Left lung (tissue), 4 donors: ENCODE measurements at regions not wholly inside any gene's neighbourhood (a gene's known extent, or its start where the extent isn't known, plus 50 kb on each side); places are given as distances from the start of the nearest gene placed in this dataset.
A peak's percentile ranks its signal among the peaks of the same experiment; 100 is the strongest.
"Not testable (repeated sequence)": the region's sequence is repeated elsewhere in the genome, so short reads cannot be mapped to it uniquely, and the experiment has no call there.

Experiments used
- ATAC-seq: fragments of 200-7000 bp; cut with Tn5 transposase; one replicate; pipeline ENCODE4 v1.9.1; 2020; ENCODE audit warnings: moderate library complexity
- DNase-seq, 4 donors: peaks; one replicate each; pipeline ENCODE4 v3.0.0-alpha.2; 2013 to 2020
- H3K27ac ChIP-seq, 2 donors: fragments of 200-600 bp; sonication (generic) in 1 of 2; one replicate each; pipeline versions ENCODE4 v1.5.0 to v1.8.0; 2020 to 2021
- H3K27me3 ChIP-seq, 2 donors: fragments of 200-600 bp; sonication (generic) in 1 of 2; one replicate each; pipeline versions ENCODE4 v1.5.0 to v1.8.0; 2020 to 2021
- H3K36me3 ChIP-seq, 2 donors: fragments of 200-600 bp; sonication (generic) in 1 of 2; one replicate each; pipeline versions ENCODE4 v1.5.0 to v1.8.0; 2020 to 2021
- H3K4me1 ChIP-seq, 2 donors: fragments of 200-600 bp; one replicate each; pipeline ENCODE4 v1.8.0; 2021
- H3K4me3 ChIP-seq, 2 donors: fragments of 200-600 bp; sonication (generic) in 1 of 2; one replicate each; pipeline versions ENCODE4 v1.5.0 to v1.8.0; 2020 to 2021; ENCODE audit warnings: mild to moderate bottlenecking in 1 of 2
- H3K9me3 ChIP-seq, 2 donors: fragments of 200-600 bp; sonication (generic) in 1 of 2; one replicate each; pipeline versions ENCODE4 v1.5.0 to v1.8.0; 2020 to 2021
- intact Hi-C, 2 donors: fragments of 100-400 bp; cut with DNase I; formaldehyde crosslinking; loops; one replicate each; pipeline versions ENCODE4 v1.11.2 to v1.14.2; 2022
- TF ChIP-seq, protein P1 (sequence below), 2 donors: fragments of 200-600 bp; sonication (generic) in 1 of 2; IDR thresholded peaks; one replicate each; pipeline versions ENCODE4 v1.5.0 to v1.8.0; 2021; ENCODE audit warnings: antibody characterized with exemption in 2 of 2
- donor health status: DM: no; HTN: yes; CAD: no.
- donor health status: DM: no; HTN: no; CAD: no.

DNA sequence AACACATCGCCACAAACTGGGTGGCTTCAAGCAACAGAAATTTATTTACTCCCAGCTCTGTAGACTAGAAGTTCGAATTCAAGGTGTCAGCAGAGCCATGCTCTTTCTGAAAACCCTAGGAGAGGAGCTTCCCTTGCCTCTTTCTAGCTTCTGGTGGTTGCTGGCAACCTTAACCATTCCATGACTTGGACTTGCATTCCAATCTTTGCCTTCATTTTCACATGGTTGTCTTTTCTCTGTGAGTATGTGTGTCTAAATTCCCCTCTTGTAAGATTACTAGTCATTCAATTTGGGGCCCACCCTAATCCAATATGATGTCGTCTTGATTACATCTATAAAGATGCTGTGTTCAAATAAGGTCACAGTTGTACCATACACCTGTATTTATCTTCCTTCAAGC, 65.9 kb upstream of the PRKG1 start:
- Histone ChIP-seq H3K36me3 (no peaks in the 10 kb centered on the region), H3K4me3 (no peak overlapping the region), H3K27me3 (no peaks in the 10 kb centered on the region), H3K27ac (no peak overlapping the region), H3K9me3 (no peaks in the 10 kb centered on the region), H3K4me1 (no peaks in the 10 kb centered on the region)
- ATAC-seq (no peak), DNase-seq (no peak)
- intact Hi-C loops = loop anchor here in 1 of 2 donors (10.0 kb wide), 1 partner anchor 1206 kb away; no protein-coding TSS in a partner anchor
- TF ChIP-seq, protein P1, sequence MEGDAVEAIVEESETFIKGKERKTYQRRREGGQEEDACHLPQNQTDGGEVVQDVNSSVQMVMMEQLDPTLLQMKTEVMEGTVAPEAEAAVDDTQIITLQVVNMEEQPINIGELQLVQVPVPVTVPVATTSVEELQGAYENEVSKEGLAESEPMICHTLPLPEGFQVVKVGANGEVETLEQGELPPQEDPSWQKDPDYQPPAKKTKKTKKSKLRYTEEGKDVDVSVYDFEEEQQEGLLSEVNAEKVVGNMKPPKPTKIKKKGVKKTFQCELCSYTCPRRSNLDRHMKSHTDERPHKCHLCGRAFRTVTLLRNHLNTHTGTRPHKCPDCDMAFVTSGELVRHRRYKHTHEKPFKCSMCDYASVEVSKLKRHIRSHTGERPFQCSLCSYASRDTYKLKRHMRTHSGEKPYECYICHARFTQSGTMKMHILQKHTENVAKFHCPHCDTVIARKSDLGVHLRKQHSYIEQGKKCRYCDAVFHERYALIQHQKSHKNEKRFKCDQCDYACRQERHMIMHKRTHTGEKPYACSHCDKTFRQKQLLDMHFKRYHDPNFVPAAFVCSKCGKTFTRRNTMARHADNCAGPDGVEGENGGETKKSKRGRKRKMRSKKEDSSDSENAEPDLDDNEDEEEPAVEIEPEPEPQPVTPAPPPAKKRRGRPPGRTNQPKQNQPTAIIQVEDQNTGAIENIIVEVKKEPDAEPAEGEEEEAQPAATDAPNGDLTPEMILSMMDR (IDR thresholded peaks at IDR 0.05) = no peak

DNA sequence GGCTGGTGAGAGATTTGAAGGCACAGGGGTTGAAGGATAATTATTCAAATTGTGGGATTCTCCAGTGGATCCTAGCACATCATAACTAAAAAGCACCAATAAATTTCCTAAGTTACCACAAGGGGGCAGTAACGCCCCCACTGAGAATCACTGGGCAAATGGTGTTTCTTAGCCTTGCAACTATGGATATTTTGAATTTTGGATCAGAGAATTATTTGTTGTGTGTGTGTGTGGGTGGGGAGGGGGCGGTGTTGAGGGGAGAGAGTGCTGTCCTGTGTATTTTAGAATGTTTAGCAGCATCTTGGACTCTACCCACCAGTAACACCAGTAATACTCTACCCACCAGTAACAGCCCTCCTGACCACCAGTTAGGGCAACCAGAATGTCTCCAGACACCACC, 63.3 kb upstream of the PRKG1 start:
- H3K27ac ChIP-seq = no peak overlapping the region
- H3K4me3 ChIP-seq = no peak overlapping the region
- DNase-seq (peak in 1 of 4 donors; percentile 55), ATAC-seq (peak; percentile 76)
- H3K36me3 ChIP-seq = no peaks in the 10 kb centered on the region
- TF ChIP-seq, protein P1 (IDR thresholded peaks at IDR 0.05) = peak; percentile 49 to 70
- H3K27me3 ChIP-seq = no peaks in the 10 kb centered on the region
- H3K9me3 ChIP-seq = no peaks in the 10 kb centered on the region
- no peaks in the 10 kb centered on the region for H3K4me1 ChIP-seq
- intact Hi-C loops = no loop called here

DNA sequence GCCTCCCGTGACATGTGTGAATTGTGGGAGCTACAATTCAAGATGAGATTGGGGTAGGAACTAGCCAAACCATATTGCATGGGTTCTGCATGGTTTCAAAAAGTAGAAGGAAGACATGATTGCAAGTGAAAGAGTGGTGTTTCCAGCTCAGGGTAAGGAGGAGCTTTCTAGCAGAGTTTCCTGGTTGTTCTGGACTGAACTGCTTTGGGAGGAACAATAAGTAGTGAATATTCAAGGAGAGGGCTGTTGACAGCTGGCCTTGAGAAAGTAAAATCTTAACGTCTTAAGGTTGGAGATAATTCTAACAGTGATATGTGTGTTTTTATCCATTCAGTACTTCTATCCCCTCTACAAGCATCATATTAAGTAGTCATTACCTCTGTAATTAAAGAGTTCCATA, 62.2 kb upstream of the PRKG1 start:
- TF ChIP-seq, protein P1 (IDR thresholded peaks at IDR 0.05) = no peak
- Histone ChIP-seq H3K27ac (no peak overlapping the region), H3K4me1 (no peaks in the 10 kb centered on the region), H3K9me3 (no peaks in the 10 kb centered on the region), H3K4me3 (no peak overlapping the region), H3K27me3 (no peaks in the 10 kb centered on the region), H3K36me3 (no peaks in the 10 kb centered on the region)
- DNase-seq (no peak), ATAC-seq (no peak)
- intact Hi-C loops = no loop called here

DNA sequence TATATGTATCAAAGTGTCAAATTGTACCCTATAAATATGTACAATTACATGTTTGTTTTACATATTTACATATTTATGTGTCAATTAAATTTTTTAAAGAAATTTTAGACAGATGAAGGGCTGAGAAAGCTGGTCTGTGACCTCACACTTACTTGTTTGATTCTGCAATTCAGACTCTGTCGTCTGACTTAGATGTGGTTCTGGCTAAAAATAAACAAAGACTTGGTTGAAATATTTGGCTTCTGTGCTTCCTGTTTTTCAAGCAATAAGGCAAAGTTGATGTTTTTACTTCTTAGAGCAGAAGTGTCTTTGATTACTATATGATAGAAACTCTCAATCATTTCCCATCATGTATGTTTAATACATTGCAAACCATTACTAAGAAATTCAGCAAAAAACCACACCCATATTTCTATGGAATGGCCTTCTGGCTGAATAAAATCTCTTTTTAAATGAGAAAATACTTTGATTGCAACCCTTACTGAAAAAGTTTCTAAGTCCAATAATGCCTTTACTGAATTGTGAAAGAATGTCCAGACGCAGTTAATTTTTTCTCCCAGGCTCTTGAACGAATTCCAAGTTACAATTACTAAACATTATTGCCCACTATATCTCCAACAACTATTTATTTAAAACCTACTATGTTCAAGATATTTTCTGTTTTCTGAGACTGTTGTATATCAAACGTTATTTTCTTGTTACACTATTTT, 59.5 kb upstream of the PRKG1 start:
- intact Hi-C loops = no loop called here
- H3K4me1 ChIP-seq = no peaks in the 10 kb centered on the region
- H3K9me3 ChIP-seq = no peaks in the 10 kb centered on the region
- no peak overlapping the region for H3K4me3 ChIP-seq
- no peaks in the 10 kb centered on the region for H3K36me3 ChIP-seq
- H3K27ac ChIP-seq = peak overlapping the region in 1 of 2 donors; percentile 4
- H3K27me3 ChIP-seq = no peaks in the 10 kb centered on the region
- TF ChIP-seq, protein P1 (IDR thresholded peaks at IDR 0.05) = no peak
- ATAC-seq = no peak
- DNase-seq = peak in 1 of 4 donors; percentile 47

DNA sequence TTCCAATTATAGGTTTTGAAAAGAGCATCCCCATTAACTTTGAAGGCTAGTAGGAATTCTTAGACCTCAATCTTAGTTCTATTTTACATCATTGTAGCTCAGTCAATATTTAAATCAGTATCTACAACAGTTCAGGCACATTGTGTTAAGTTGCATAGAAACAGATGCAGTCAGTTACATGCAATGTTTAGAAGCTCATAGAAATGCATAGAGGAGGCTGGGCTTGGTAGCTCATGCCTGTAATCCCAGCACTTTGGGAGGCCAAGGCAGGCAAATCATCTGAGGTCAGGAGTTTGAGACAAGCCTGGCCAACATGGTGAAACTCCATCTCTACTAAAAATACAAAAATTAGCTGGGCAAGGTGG, 58.9 kb upstream of the PRKG1 start:
- intact Hi-C loops, H3K4me1 ChIP-seq, H3K4me3 ChIP-seq, DNase-seq, ATAC-seq, H3K36me3 ChIP-seq, H3K9me3 ChIP-seq, H3K27me3 ChIP-seq: not testable (repeated sequence)
- peak overlapping the region in 1 of 2 donors; percentile 4 for H3K27ac ChIP-seq

DNA sequence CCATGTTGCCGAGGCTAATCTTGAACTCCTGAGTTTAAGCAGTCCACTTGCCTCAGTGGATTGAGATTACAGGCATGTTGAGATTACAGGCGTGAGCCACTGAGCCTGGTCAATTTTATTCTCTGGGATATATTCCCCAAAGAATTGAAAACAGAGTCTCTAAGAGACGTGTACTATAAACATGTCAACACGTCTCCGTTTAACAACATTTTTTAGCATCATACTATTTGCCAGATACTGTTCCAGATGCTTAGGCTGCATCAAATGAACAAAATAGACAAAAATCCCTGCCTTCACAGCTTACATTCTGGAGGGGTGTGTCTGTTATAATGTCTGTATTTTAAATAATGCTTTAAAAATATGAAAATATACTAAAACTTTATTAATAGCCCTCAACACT, 54.1 kb upstream of the PRKG1 start:
- TF ChIP-seq, protein P1 (IDR thresholded peaks at IDR 0.05) = no peak
- no peak overlapping the region for H3K4me3 ChIP-seq
- H3K27me3 ChIP-seq = no peaks in the 10 kb centered on the region
- intact Hi-C loops = no loop called here
- H3K4me1 ChIP-seq = no peaks in the 10 kb centered on the region
- ATAC-seq = no peak
- H3K36me3 ChIP-seq = no peaks in the 10 kb centered on the region
- H3K9me3 ChIP-seq = no peaks in the 10 kb centered on the region
- no peak overlapping the region for H3K27ac ChIP-seq
- DNase-seq = peak in 1 of 4 donors; percentile 49
